ENCODE measurements at regions not wholly inside any gene's neighbourhood (a gene's known extent, or its start where the extent isn't known, plus 50 kb on each side); places are given as distances from the start of the nearest gene placed in this dataset.
"Not testable (repeated sequence)": the region's sequence is repeated elsewhere in the genome, so short reads cannot be mapped to it uniquely, and the experiment has no call there.

DNA sequence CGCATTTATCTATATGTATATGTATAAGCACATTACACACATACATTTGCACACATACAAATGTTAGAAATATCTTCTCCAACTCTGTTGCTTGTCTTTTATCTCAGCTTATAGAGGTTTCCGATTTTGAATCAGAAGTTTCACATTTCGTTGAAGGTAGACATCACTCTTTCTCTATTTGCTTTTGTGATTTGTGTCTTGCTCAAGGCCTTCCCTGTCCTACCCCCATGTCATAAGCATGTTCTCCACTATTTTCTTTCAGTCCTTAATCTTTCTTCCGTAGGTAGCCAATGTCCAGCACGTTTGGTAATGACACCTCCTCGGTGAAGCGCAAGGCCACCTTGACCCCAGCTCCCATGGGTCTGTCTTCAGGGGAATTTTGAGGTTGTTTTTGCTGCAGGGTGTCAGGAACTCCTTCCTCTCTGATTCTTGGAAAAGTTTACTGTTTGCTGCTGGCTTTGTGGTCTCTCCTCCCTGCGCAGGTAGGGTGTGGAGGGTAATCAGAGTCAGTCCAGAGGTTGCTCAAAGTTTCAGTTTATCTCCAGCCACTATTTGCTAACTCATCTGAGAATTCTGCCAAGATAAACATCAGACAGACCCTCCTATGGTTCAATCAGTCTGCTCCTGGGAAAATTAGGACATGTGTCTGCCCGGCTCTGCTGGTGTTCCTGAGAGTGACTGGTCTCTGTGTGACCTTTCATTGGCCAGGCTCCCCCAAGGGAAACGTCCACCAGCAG, 171.7 kb downstream of the BCL2L11 start:
- H4K8ac ChIP-seq (ENCODE audit: extremely low read depth, insufficient read depth, low read length); H3K36me3 ChIP-seq (ENCODE audit: control insufficient read depth in 2 of 4, insufficient read depth in 4 of 4, low read length in 3 of 4); H2BK120ac ChIP-seq (replicated peaks; ENCODE audit: low read depth, low read length); POLR2A ChIA-PET (ENCODE audit: partially characterized antibody); CTCF ChIA-PET (ENCODE audit: partially characterized antibody); H3K4me1 ChIP-seq (replicated peaks in 1 of 4; ENCODE audit: control insufficient read depth in 3 of 4, insufficient read depth in 4 of 4, low read length in 3 of 4); H2BK5ac ChIP-seq (ENCODE audit: low read depth, low read length); H4K20me1 ChIP-seq (replicated peaks in 1 of 2; ENCODE audit: control insufficient read depth in 1 of 2, insufficient read depth in 2 of 2, low read length in 2 of 2); H3K27me3 ChIP-seq (replicated peaks in 1 of 4; ENCODE audit: control insufficient read depth in 3 of 4, extremely low read depth in 1 of 4, insufficient read depth in 3 of 4, low read length in 3 of 4); H3K56ac ChIP-seq (replicated peaks; ENCODE audit: insufficient read length, low read depth, low read length); H3K14ac ChIP-seq (ENCODE audit: insufficient read length); H2BK12ac ChIP-seq (ENCODE audit: low read depth, low read length); H3K4me2 ChIP-seq (ENCODE audit: insufficient read depth in 1 of 2, low read depth in 2 of 2, low read length in 2 of 2); H3K4ac ChIP-seq (replicated peaks; ENCODE audit: insufficient read length, low read depth, low read length); H3K9me3 ChIP-seq (ENCODE audit: insufficient read depth in 2 of 2, low read depth in 1 of 2, low read length in 1 of 2); H3K4me3 ChIP-seq (ENCODE audit: extremely low read depth in 1 of 4, insufficient read depth in 2 of 4, low read depth in 3 of 4, low read length in 4 of 4); H3K27ac ChIP-seq (ENCODE audit: low read depth, low read length); H2BK20ac ChIP-seq (ENCODE audit: low read length); H2BK15ac ChIP-seq (ENCODE audit: low read length); H3K23me2 ChIP-seq (ENCODE audit: low read depth, low read length); H3K18ac ChIP-seq (ENCODE audit: extremely low read depth, low read length); H4K91ac ChIP-seq (replicated peaks; ENCODE audit: insufficient read length, low read length); FAIRE-seq; DNase-seq (ENCODE audit: low read depth in 1 of 2, low spot score in 2 of 2); H3K23ac ChIP-seq (ENCODE audit: insufficient read length); H4K5ac ChIP-seq (ENCODE audit: insufficient read length, low read depth, low read length); H3K79me1 ChIP-seq (ENCODE audit: low read depth, low read length); H3K9ac ChIP-seq (replicated peaks in 1 of 4; ENCODE audit: extremely low read depth in 1 of 4, low read depth in 3 of 4, low read length in 3 of 4); H3K79me2 ChIP-seq (ENCODE audit: control insufficient read depth in 1 of 2, insufficient read depth in 2 of 2, low read length in 2 of 2); H2AFZ ChIP-seq (ENCODE audit: low read length); H2AK5ac ChIP-seq (ENCODE audit: low read depth, low read length): not testable (repeated sequence)
- WGBS, 2 experiments (ENCODE audit: extremely low coverage in 1 of 2, insufficient coverage in 1 of 2, insufficient read length in 1 of 2, insufficient replicate concordance in 2 of 2, low coverage in 1 of 2, low lambda C conversion rate in 2 of 2, missing lambda C conversion rate in 1 of 2): 87% methylated on average over 8 of the region's 10 CpGs; no CpG with 5 or more reads in 1 of the 2 experiments

GRCh38 chr2:111294699-111295098, 174.0 kb downstream of the BCL2L11 start:
- H4K8ac ChIP-seq (ENCODE audit: extremely low read depth, insufficient read depth, low read length); H3K56ac ChIP-seq (replicated peaks; ENCODE audit: insufficient read length, low read depth, low read length); CTCF ChIA-PET (ENCODE audit: partially characterized antibody); H4K5ac ChIP-seq (ENCODE audit: insufficient read length, low read depth, low read length); H2BK15ac ChIP-seq (ENCODE audit: low read length); H3K4me2 ChIP-seq (ENCODE audit: insufficient read depth in 1 of 2, low read depth in 2 of 2, low read length in 2 of 2); H2BK120ac ChIP-seq (replicated peaks; ENCODE audit: low read depth, low read length); H3K14ac ChIP-seq (ENCODE audit: insufficient read length); H3K9me3 ChIP-seq (ENCODE audit: insufficient read depth in 2 of 2, low read depth in 1 of 2, low read length in 1 of 2); H2AK5ac ChIP-seq (ENCODE audit: low read depth, low read length); H2BK20ac ChIP-seq (ENCODE audit: low read length); H2BK12ac ChIP-seq (ENCODE audit: low read depth, low read length); H3K4me1 ChIP-seq (replicated peaks in 1 of 4; ENCODE audit: control insufficient read depth in 3 of 4, insufficient read depth in 4 of 4, low read length in 3 of 4); H3K4me3 ChIP-seq (ENCODE audit: extremely low read depth in 1 of 4, insufficient read depth in 2 of 4, low read depth in 3 of 4, low read length in 4 of 4); H4K91ac ChIP-seq (replicated peaks; ENCODE audit: insufficient read length, low read length); H4K20me1 ChIP-seq (replicated peaks in 1 of 2; ENCODE audit: control insufficient read depth in 1 of 2, insufficient read depth in 2 of 2, low read length in 2 of 2); POLR2A ChIA-PET (ENCODE audit: partially characterized antibody); H3K9ac ChIP-seq (replicated peaks in 1 of 4; ENCODE audit: extremely low read depth in 1 of 4, low read depth in 3 of 4, low read length in 3 of 4); FAIRE-seq; H3K79me2 ChIP-seq (ENCODE audit: control insufficient read depth in 1 of 2, insufficient read depth in 2 of 2, low read length in 2 of 2); H3K79me1 ChIP-seq (ENCODE audit: low read depth, low read length); H3K27me3 ChIP-seq (replicated peaks in 1 of 4; ENCODE audit: control insufficient read depth in 3 of 4, extremely low read depth in 1 of 4, insufficient read depth in 3 of 4, low read length in 3 of 4); H2BK5ac ChIP-seq (ENCODE audit: low read depth, low read length); H3K18ac ChIP-seq (ENCODE audit: extremely low read depth, low read length); H3K23me2 ChIP-seq (ENCODE audit: low read depth, low read length); H3K23ac ChIP-seq (ENCODE audit: insufficient read length); H3K36me3 ChIP-seq (ENCODE audit: control insufficient read depth in 2 of 4, insufficient read depth in 4 of 4, low read length in 3 of 4); H3K4ac ChIP-seq (replicated peaks; ENCODE audit: insufficient read length, low read depth, low read length); H3K27ac ChIP-seq (ENCODE audit: low read depth, low read length); H2AFZ ChIP-seq (ENCODE audit: low read length); DNase-seq (ENCODE audit: low read depth in 1 of 2, low spot score in 2 of 2): not testable (repeated sequence)
- 93% methylated on average over 2 of the region's 7 CpGs; no CpG with 5 or more reads in 1 of the 2 experiments for WGBS, 2 experiments (ENCODE audit: extremely low coverage in 1 of 2, insufficient coverage in 1 of 2, insufficient read length in 1 of 2, insufficient replicate concordance in 2 of 2, low coverage in 1 of 2, low lambda C conversion rate in 2 of 2, missing lambda C conversion rate in 1 of 2)

All from H1 (cell line).